IMR-90 (cell line): ENCODE measurements at regions not wholly inside any gene's neighbourhood (a gene's known extent, or its start where the extent isn't known, plus 50 kb on each side); places are given as distances from the start of the nearest gene placed in this dataset.

ENCODE experiments used
- ATAC-seq: fragments of 200-7000 bp; cut with Tn5 transposase; 2 replicates; pipeline ENCODE4 v1.9.1; 2020; ENCODE audit warnings: low read depth, mild to moderate bottlenecking, moderate library complexity
- BruUV-seq: library from RNA; stranded (reverse); fragments of 400-500 nt; replicated peaks from 2 replicates; lab custom pipeline; 2021; lab: Mats Ljungman, UMichigan
- CTCF ChIA-PET: fragments of 300-600 bp; formaldehyde crosslinking; extraction: SDS; loops from one replicate; lab custom pipeline; 2021; ENCODE audit warnings: antibody characterized with exemption; lab: Yijun Ruan, JAX
- POLR2A ChIA-PET: fragments of 300-600 bp; sonication (Branson Sonifier 250); formaldehyde crosslinking; loops from one replicate; lab custom pipeline; 2022; ENCODE audit warnings: antibody characterized with exemption; ENCODE audit not compliant: unreplicated experiment; lab: Charles Lee
- DNase-seq: peaks from one replicate; pipeline ENCODE4 v3.0.0; 2013
- H2AFZ ChIP-seq: replicated peaks from 2 replicates; pipeline ENCODE3; 2013; ENCODE audit warnings: low read length, mild to moderate bottlenecking; ENCODE audit not compliant: poor library complexity
- H2AK5ac ChIP-seq: 2 replicates; pipeline ENCODE4 v1.6.1; 2013; ENCODE audit warnings: low read depth, low read length, inconsistent platforms
- H2AK9ac ChIP-seq: replicated peaks from 2 replicates; pipeline ENCODE3; 2013; ENCODE audit warnings: mild to moderate bottlenecking, low read depth, low read length, moderate library complexity; ENCODE audit not compliant: poor library complexity
- H2BK120ac ChIP-seq: 2 replicates; pipeline ENCODE4 v1.6.1; 2013; ENCODE audit warnings: low read depth, low read length, inconsistent platforms
- H2BK15ac ChIP-seq: 3 replicates; pipeline ENCODE4 v1.6.1; 2013; ENCODE audit warnings: low read depth, low read length, inconsistent platforms
- H2BK20ac ChIP-seq: 2 replicates; pipeline ENCODE4 v1.6.1; 2013; ENCODE audit warnings: low read depth, mild to moderate bottlenecking, inconsistent platforms, low read length, moderate library complexity
- H2BK5ac ChIP-seq: 2 replicates; pipeline ENCODE4 v1.6.1; 2013; ENCODE audit warnings: mild to moderate bottlenecking, low read depth, low read length, inconsistent platforms; ENCODE audit not compliant: poor library complexity, severe bottlenecking
- H3K14ac ChIP-seq: replicated peaks from 2 replicates; pipeline ENCODE4 v1.6.1; 2013; ENCODE audit warnings: low read depth, low read length, inconsistent platforms
- H3K18ac ChIP-seq: 2 replicates; pipeline ENCODE4 v1.6.1; 2013; ENCODE audit warnings: low read depth, low read length, control low read depth
- H3K23ac ChIP-seq: 2 replicates; pipeline ENCODE4 v1.6.1; 2013; ENCODE audit warnings: low read depth, low read length, inconsistent platforms
- H3K27ac ChIP-seq: 2 replicates; pipeline ENCODE4 v1.5.1; 2013; ENCODE audit warnings: mild to moderate bottlenecking, control low read depth, low read length; ENCODE audit not compliant: insufficient read depth
- H3K27me3 ChIP-seq: 2 replicates; pipeline ENCODE4 v1.6.1; 2013; ENCODE audit warnings: low read length; ENCODE audit not compliant: control insufficient read depth, insufficient read depth
- H3K36me3 ChIP-seq: 2 replicates; pipeline ENCODE4 v1.6.1; 2013; ENCODE audit warnings: low read length, mixed read lengths; ENCODE audit not compliant: control insufficient read depth, insufficient read depth
- H3K4ac ChIP-seq: 2 replicates; pipeline ENCODE4 v1.6.1; 2013; ENCODE audit warnings: low read depth, low read length, inconsistent platforms
- H3K4me1 ChIP-seq: 2 replicates; pipeline ENCODE4 v1.6.1; 2013; ENCODE audit warnings: low read length, mixed read lengths; ENCODE audit not compliant: control insufficient read depth, insufficient read depth
- H3K4me2 ChIP-seq: 2 replicates; pipeline ENCODE4 v1.6.1; 2013; ENCODE audit warnings: low read depth, mild to moderate bottlenecking, control low read depth, low read length, moderate library complexity
- H3K4me3 ChIP-seq: 2 replicates; pipeline ENCODE4 v1.5.1; 2013; ENCODE audit warnings: low read depth, mild to moderate bottlenecking, control low read depth, low read length, moderate library complexity; ENCODE audit not compliant: insufficient read depth
- H3K56ac ChIP-seq: 2 replicates; pipeline ENCODE4 v1.6.1; 2013; ENCODE audit warnings: low read length, inconsistent platforms; ENCODE audit not compliant: insufficient read depth; ENCODE audit errors: extremely low read depth
- H3K79me1 ChIP-seq, 2 experiments: 2 replicates each; pipeline ENCODE4 v1.6.1; 2013; ENCODE audit warnings: low read length in 2 of 2, inconsistent platforms in 1 of 2, low read depth in 1 of 2
- H3K9ac ChIP-seq: 2 replicates; pipeline ENCODE4 v1.6.1; 2013; ENCODE audit warnings: low read depth, low read length, control low read depth
- H3K9me1 ChIP-seq: 2 replicates; pipeline ENCODE4 v1.6.1; 2013; ENCODE audit warnings: low read length, inconsistent platforms; ENCODE audit not compliant: insufficient read depth
- H3K9me3 ChIP-seq: 2 replicates; pipeline ENCODE4 v1.6.1; 2013; ENCODE audit warnings: low read length; ENCODE audit not compliant: control insufficient read depth, insufficient read depth
- H4K20me1 ChIP-seq: 2 replicates; pipeline ENCODE4 v1.6.1; 2013; ENCODE audit warnings: low read length, inconsistent platforms; ENCODE audit not compliant: insufficient read depth
- H4K5ac ChIP-seq: 2 replicates; pipeline ENCODE4 v1.6.1; 2013; ENCODE audit warnings: mild to moderate bottlenecking, low read depth, low read length, control low read depth
- H4K8ac ChIP-seq, 2 experiments: 2 replicates each; pipeline ENCODE4 v1.6.1; 2013; ENCODE audit warnings: low read depth in 2 of 2, low read length in 2 of 2, control low read depth in 1 of 2, inconsistent platforms in 1 of 2
- H4K91ac ChIP-seq: 2 replicates; pipeline ENCODE4 v1.6.1; 2013; ENCODE audit warnings: low read depth, low read length, inconsistent platforms; ENCODE audit not compliant: insufficient read depth
- CEBPB ChIP-seq: IDR thresholded peaks from 2 replicates; pipeline ENCODE4 v1.6.1; 2012; ENCODE audit warnings: low read depth, low read length, improper control_type of control experiment
- FOS ChIP-seq: fragments of 150-350 bp; IDR thresholded peaks from 2 replicates; pipeline ENCODE4 v1.6.1; 2016; ENCODE audit warnings: low read depth, low read length
- MAFK ChIP-seq: IDR thresholded peaks from 2 replicates; pipeline ENCODE4 v1.6.1; 2012; ENCODE audit warnings: low read depth, low read length, improper control_type of control experiment
- MXI1 ChIP-seq: IDR thresholded peaks from 2 replicates; pipeline ENCODE4 v1.6.1; 2012; ENCODE audit warnings: low read depth, mild to moderate bottlenecking, low read length, moderate library complexity, borderline replicate concordance
- NFE2L2 ChIP-seq: fragments of 150-350 bp; IDR thresholded peaks from 2 replicates; pipeline ENCODE4 v1.6.1; 2016; ENCODE audit warnings: low read depth, mild to moderate bottlenecking, low read length
- SMC3 ChIP-seq: fragments of 150-350 bp; IDR thresholded peaks from 2 replicates; pipeline ENCODE4 v1.6.1; 2016; ENCODE audit warnings: low read depth, mild to moderate bottlenecking, antibody characterized with exemption, low read length, moderate library complexity
- WGBS, 2 experiments: methylation state at CpG; one replicate each; pipeline versions ENCODE4 v1.1.5 to v1.1.7; 2013; ENCODE audit warnings: missing lambda C conversion rate in 2 of 2; ENCODE audit not compliant: insufficient read length in 1 of 2; ENCODE audit errors: extremely low coverage in 2 of 2; 5-methylcytosine and 5-hydroxymethylcytosine counted together
- dilution Hi-C: fragments of 300-500 bp; cut with HindIII; formaldehyde crosslinking; loops from one replicate; pipeline ENCODE4 v1.14.3; 2018; ENCODE audit warnings: low sequenced_read_pairs; ENCODE audit not compliant: unreplicated experiment
- in situ Hi-C: fragments of 300-500 bp; cut with MboI; formaldehyde crosslinking; loops from 3 replicates; pipeline ENCODE4 v1.14.3; 2019; ENCODE audit warnings: low sequenced_read_pairs, inconsistent platforms, mixed read lengths
- intact Hi-C: fragments of 100-400 bp; cut with micrococcal nuclease; formaldehyde crosslinking; loops from 2 replicates; pipeline ENCODE4 v1.10.0; 2022
- TF ChIP-seq, protein P1 (sequence below): fragments of 150-350 bp; IDR thresholded peaks from 2 replicates; pipeline ENCODE4 v1.6.1; 2016; ENCODE audit warnings: low read depth, mild to moderate bottlenecking, low read length, moderate library complexity, borderline replicate concordance
- TF ChIP-seq, protein P2 (sequence below): conservative IDR thresholded peaks from 2 replicates; pipeline ENCODE4 v1.5.1; 2012; ENCODE audit warnings: mild to moderate bottlenecking, low read depth, low read length, improper control_type of control experiment

DNA sequence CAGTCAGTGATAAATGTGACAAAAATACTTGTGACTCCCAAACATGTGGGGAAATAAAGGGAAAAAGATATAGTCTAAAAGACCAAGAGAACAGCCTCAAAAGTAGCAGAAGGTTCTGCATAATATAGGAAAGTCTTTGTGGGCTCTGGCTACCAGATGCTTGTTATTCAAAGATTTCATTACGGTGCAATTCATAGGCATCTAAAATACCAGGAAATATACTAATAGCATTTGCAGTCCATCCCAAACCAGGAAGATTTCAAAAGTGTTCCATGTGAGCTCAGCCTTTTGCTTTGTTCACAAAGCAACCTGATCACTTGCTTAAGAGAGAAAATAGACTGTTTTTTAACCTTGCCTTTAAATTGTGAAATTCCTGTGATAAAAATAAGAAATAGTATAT lies 506.7 kb upstream of the MARCKS start:
- intact Hi-C loops (loop anchor here (10.0 kb wide), 1 partner anchor 566 kb away; no protein-coding TSS in a partner anchor), dilution Hi-C loops (no loop called here), in situ Hi-C loops (no loop called here)
- H3K4ac ChIP-seq, result peak overlapping the region; percentile 61
- 0 out of 2 replicates have a peak overlapping the region, but pooled peaks have one; percentile 23 for H2AK5ac ChIP-seq
- CTCF ChIA-PET, result no interaction called here
- no peak overlapping the region for H3K4me2 ChIP-seq
- DNase-seq, result peak; percentile 40
- peak overlapping the region; percentile 100 for H2BK5ac ChIP-seq
- peak overlapping the region; percentile 48 for H3K14ac ChIP-seq
- H4K8ac ChIP-seq, result peak overlapping the region; percentile 31 to 69; a peak in 2 of 4 replicates
- peak overlapping the region; percentile 23; the same call in 1 of the 2 replicates for H3K56ac ChIP-seq
- ATAC-seq, result no peak
- no peaks in the 10 kb centered on the region for H4K20me1 ChIP-seq
- peak overlapping the region; percentile 90 for H2BK15ac ChIP-seq
- no peaks in the 10 kb centered on the region for H3K79me1 ChIP-seq
- no peak overlapping the region for H2AFZ ChIP-seq
- H2BK20ac ChIP-seq, result peak overlapping the region; percentile 65
- H3K9me1 ChIP-seq, result peaks cover 13% of the 10 kb centered on the region
- peak overlapping the region; percentile 64; the same call in 1 of the 2 replicates for H3K27ac ChIP-seq
- H3K36me3 ChIP-seq, result no peaks in the 10 kb centered on the region
- no peak overlapping the region for H3K9ac ChIP-seq
- peak overlapping the region; percentile 71 for H4K5ac ChIP-seq
- H2BK120ac ChIP-seq, result peak overlapping the region; percentile 88
- H2AK9ac ChIP-seq, result no peak overlapping the region
- peaks cover 24% of the 10 kb centered on the region for H3K4me1 ChIP-seq
- H3K18ac ChIP-seq, result peak overlapping the region; percentile 87
- BruUV-seq, result no TSS peak
- H3K9me3 ChIP-seq, result no peaks in the 10 kb centered on the region
- TF ChIP-seq SMC3 (no peak), MAFK (no peak), MXI1 (no peak), NFE2L2 (no peak), CEBPB (no peak), FOS (no peak)
- TF ChIP-seq, protein P1, sequence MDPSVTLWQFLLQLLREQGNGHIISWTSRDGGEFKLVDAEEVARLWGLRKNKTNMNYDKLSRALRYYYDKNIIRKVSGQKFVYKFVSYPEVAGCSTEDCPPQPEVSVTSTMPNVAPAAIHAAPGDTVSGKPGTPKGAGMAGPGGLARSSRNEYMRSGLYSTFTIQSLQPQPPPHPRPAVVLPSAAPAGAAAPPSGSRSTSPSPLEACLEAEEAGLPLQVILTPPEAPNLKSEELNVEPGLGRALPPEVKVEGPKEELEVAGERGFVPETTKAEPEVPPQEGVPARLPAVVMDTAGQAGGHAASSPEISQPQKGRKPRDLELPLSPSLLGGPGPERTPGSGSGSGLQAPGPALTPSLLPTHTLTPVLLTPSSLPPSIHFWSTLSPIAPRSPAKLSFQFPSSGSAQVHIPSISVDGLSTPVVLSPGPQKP, result no peak
- TF ChIP-seq, protein P2, sequence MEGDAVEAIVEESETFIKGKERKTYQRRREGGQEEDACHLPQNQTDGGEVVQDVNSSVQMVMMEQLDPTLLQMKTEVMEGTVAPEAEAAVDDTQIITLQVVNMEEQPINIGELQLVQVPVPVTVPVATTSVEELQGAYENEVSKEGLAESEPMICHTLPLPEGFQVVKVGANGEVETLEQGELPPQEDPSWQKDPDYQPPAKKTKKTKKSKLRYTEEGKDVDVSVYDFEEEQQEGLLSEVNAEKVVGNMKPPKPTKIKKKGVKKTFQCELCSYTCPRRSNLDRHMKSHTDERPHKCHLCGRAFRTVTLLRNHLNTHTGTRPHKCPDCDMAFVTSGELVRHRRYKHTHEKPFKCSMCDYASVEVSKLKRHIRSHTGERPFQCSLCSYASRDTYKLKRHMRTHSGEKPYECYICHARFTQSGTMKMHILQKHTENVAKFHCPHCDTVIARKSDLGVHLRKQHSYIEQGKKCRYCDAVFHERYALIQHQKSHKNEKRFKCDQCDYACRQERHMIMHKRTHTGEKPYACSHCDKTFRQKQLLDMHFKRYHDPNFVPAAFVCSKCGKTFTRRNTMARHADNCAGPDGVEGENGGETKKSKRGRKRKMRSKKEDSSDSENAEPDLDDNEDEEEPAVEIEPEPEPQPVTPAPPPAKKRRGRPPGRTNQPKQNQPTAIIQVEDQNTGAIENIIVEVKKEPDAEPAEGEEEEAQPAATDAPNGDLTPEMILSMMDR, result no peak
- no peaks in the 10 kb centered on the region for H3K27me3 ChIP-seq
- H3K4me3 ChIP-seq, result no peak overlapping the region
- no CpG with 5 or more reads among the region's 1 CpG for WGBS, 2 experiments
- POLR2A ChIA-PET, result no interaction called here
- peak overlapping the region; percentile 46 for H4K91ac ChIP-seq
- peak overlapping the region; percentile 69 for H3K23ac ChIP-seq
